GM19395 (cell line): ENCODE measurements at regions not wholly inside any gene's neighbourhood (a gene's known extent, or its start where the extent isn't known, plus 50 kb on each side); places are given as distances from the start of the nearest gene placed in this dataset.

ENCODE experiments used
- ATAC-seq: cut with Tn5 transposase; IDR thresholded peaks from one replicate; pipeline ENCODE4 v1.9.1; 2021; ENCODE audit warnings: mild to moderate bottlenecking, moderate library complexity; ENCODE audit not compliant: unreplicated experiment

- ATAC-seq, result no peak
Observed at GRCh38 chr18:34077599-34077998, 147.1 kb downstream of the NOL4 start.

GRCh38 chr18:34075963-34076860, 148.5 kb downstream of the NOL4 start:
- no peak for ATAC-seq

GRCh38 chr18:34061226-34061625, 163.5 kb downstream of the NOL4 start:
- no peak for ATAC-seq

GRCh38 chr18:34055227-34055626, 169.5 kb downstream of the NOL4 start:
- no peak for ATAC-seq

- no peak for ATAC-seq
Observed at GRCh38 chr18:34050661-34051060, 174.1 kb downstream of the NOL4 start.

GRCh38 chr18:34049511-34049910, 175.2 kb downstream of the NOL4 start:
- no peak for ATAC-seq

GRCh38 chr18:34048423-34048822, 176.3 kb downstream of the NOL4 start:
- no peak for ATAC-seq

GRCh38 chr18:34042423-34043146, 182.1 kb downstream of the NOL4 start:
- ATAC-seq, result no peak

GRCh38 chr18:34039611-34040010, 185.1 kb downstream of the NOL4 start:
- no peak for ATAC-seq

- ATAC-seq, result no peak
Observed at GRCh38 chr18:34039201-34039600, 185.5 kb downstream of the NOL4 start.

GRCh38 chr18:34038086-34038485, 186.6 kb downstream of the NOL4 start:
- ATAC-seq, result no peak

- no peak for ATAC-seq
Observed at GRCh38 chr18:34033968-34034367, 190.7 kb downstream of the NOL4 start.

GRCh38 chr18:34031810-34032209, 192.9 kb downstream of the NOL4 start:
- no peak for ATAC-seq

GRCh38 chr18:34028324-34028723, 196.4 kb downstream of the NOL4 start:
- ATAC-seq, result no peak

GRCh38 chr18:34025191-34025801, 199.4 kb downstream of the NOL4 start:
- no peak for ATAC-seq

- ATAC-seq, result no peak
Observed at GRCh38 chr18:34023471-34023870, 201.2 kb downstream of the NOL4 start.

GRCh38 chr18:34018336-34018735, 206.4 kb downstream of the NOL4 start:
- ATAC-seq, result no peak

GRCh38 chr18:34003687-34004086, 221.0 kb downstream of the NOL4 start:
- no peak for ATAC-seq

GRCh38 chr18:34002130-34002529, 222.6 kb downstream of the NOL4 start:
- no peak for ATAC-seq

- no peak for ATAC-seq
Observed at GRCh38 chr18:34001376-34001775, 223.3 kb downstream of the NOL4 start.

GRCh38 chr18:33987206-33987605, 237.5 kb downstream of the NOL4 start:
- ATAC-seq, result no peak

GRCh38 chr18:33983126-33983525, 241.6 kb downstream of the NOL4 start:
- no peak for ATAC-seq
